Kidney (tissue), 13 donors: ENCODE measurements at regions not wholly inside any gene's neighbourhood (a gene's known extent, or its start where the extent isn't known, plus 50 kb on each side); places are given as distances from the start of the nearest gene placed in this dataset.

ENCODE experiments used
- DNase-seq, 5 donors: peaks; one replicate each; pipeline ENCODE4 v3.0.0-alpha.2; 2013 to 2020
- FAIRE-seq: peaks from 2 replicates; lab custom pipeline; 2012; peaks lifted over from hg19 to GRCh38; lab: Jason Lieb, UNC
- H3K27ac ChIP-seq, 2 donors: one replicate each; pipeline ENCODE4 v1.7.0; 2013; ENCODE audit warnings: low read depth in 2 of 2, low read length in 2 of 2, inconsistent platforms in 1 of 2
- H3K27me3 ChIP-seq: one replicate; pipeline ENCODE4 v1.7.1; 2013; ENCODE audit warnings: low read length, inconsistent platforms; ENCODE audit not compliant: control insufficient read depth, insufficient read depth
- H3K36me3 ChIP-seq, 3 donors: one replicate each; pipeline versions ENCODE4 v1.7.0 to v1.7.1; 2013; ENCODE audit warnings: low read length in 3 of 3, control low read depth in 1 of 3, inconsistent platforms in 1 of 3; ENCODE audit not compliant: insufficient read depth in 3 of 3, control insufficient read depth in 2 of 3
- H3K4me1 ChIP-seq, 3 donors: one replicate each; pipeline versions ENCODE4 v1.7.0 to v1.7.1; 2013; ENCODE audit warnings: low read length in 3 of 3, inconsistent platforms in 1 of 3, low read depth in 1 of 3; ENCODE audit not compliant: control insufficient read depth in 2 of 3, insufficient read depth in 2 of 3
- H3K4me3 ChIP-seq, 3 donors: one replicate each; pipeline versions ENCODE4 v1.7.0 to v1.8.1; 2013; ENCODE audit warnings: low read length in 3 of 3, control low read depth in 1 of 3, inconsistent platforms in 1 of 3
- H3K9ac ChIP-seq, 3 donors: one replicate each; pipeline versions ENCODE4 v1.7.0 to v1.7.1; 2013; ENCODE audit warnings: low read length in 3 of 3, control low read depth in 1 of 3, inconsistent platforms in 1 of 3
- H3K9me3 ChIP-seq, 3 donors: one replicate each; pipeline versions ENCODE4 v1.7.0 to v1.7.1; 2013; ENCODE audit warnings: low read length in 3 of 3, control low read depth in 1 of 3, inconsistent platforms in 1 of 3; ENCODE audit not compliant: control insufficient read depth in 2 of 3, insufficient read depth in 1 of 3
- intact Hi-C: fragments of 100-400 bp; cut with DNase I; formaldehyde crosslinking; loops from one replicate; pipeline ENCODE4 v1.11.1; 2022
- TF ChIP-seq, protein P1 (sequence below): IDR thresholded peaks from 3 replicates; pipeline ENCODE4 v1.5.1; 2012; ENCODE audit warnings: mild to moderate bottlenecking, moderate library complexity, borderline replicate concordance; ENCODE audit not compliant: insufficient read depth; ENCODE audit errors: extremely low read depth
- donor health status: control.
- donor health status: control.
- donor health status: control.
- donor health status: control.
- donor health status: control.
- donor health status: DM: yes; HTN: yes; CAD: no.
- donor health status: Normal renal cell carcinoma (clear cell type).

DNA sequence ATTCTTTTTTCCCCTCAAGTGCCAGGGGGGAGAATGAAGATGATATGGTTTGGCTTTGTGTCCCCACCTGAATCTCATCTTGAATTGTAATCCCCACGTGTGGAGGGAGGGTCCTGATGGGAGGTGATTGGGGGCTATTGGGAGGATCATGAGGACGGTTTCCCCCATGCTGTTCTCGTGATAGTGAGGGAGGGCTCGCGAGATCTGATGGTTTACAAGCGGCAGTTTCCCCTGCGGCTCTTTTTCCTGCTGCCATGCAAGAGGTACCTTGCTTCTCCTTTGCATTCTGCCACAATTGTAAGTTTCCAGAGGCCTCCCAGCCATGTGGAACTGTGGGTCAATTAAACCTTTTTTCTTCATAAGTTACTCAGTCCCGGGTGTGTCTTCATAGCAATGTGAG is 173.7 kb downstream of the CAND1 start:
- Histone ChIP-seq H3K4me1 (peaks cover 0 to 15% (median 13%) of the 10 kb centered on the region in 3 donors), H3K9ac (no peak overlapping the region), H3K4me3 (peak overlapping the region in 1 of 3 donors; percentile 39), H3K36me3 (no peaks in the 10 kb centered on the region), H3K27ac (no peak overlapping the region), H3K9me3 (no peaks in the 10 kb centered on the region), H3K27me3 (no peaks in the 10 kb centered on the region)
- DNase-seq (peak in 2 of 5 donors; percentile 15 to 17), FAIRE-seq (no peak)
- intact Hi-C loops = no loop called here
- TF ChIP-seq, protein P1, sequence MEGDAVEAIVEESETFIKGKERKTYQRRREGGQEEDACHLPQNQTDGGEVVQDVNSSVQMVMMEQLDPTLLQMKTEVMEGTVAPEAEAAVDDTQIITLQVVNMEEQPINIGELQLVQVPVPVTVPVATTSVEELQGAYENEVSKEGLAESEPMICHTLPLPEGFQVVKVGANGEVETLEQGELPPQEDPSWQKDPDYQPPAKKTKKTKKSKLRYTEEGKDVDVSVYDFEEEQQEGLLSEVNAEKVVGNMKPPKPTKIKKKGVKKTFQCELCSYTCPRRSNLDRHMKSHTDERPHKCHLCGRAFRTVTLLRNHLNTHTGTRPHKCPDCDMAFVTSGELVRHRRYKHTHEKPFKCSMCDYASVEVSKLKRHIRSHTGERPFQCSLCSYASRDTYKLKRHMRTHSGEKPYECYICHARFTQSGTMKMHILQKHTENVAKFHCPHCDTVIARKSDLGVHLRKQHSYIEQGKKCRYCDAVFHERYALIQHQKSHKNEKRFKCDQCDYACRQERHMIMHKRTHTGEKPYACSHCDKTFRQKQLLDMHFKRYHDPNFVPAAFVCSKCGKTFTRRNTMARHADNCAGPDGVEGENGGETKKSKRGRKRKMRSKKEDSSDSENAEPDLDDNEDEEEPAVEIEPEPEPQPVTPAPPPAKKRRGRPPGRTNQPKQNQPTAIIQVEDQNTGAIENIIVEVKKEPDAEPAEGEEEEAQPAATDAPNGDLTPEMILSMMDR = no peak

- Histone ChIP-seq H3K4me1 (peaks cover 0 to 15% (median 13%) of the 10 kb centered on the region in 3 donors), H3K27me3 (no peaks in the 10 kb centered on the region), H3K27ac (no peak overlapping the region), H3K9ac (no peak overlapping the region), H3K4me3 (no peak overlapping the region), H3K9me3 (no peaks in the 10 kb centered on the region), H3K36me3 (no peaks in the 10 kb centered on the region)
- TF ChIP-seq, protein P1 = no peak
- DNase-seq (no peak), FAIRE-seq (no peak)
- intact Hi-C loops = no loop called here
Measured at GRCh38 chr12:67444542-67444941, 175.4 kb downstream of the CAND1 start.

DNA sequence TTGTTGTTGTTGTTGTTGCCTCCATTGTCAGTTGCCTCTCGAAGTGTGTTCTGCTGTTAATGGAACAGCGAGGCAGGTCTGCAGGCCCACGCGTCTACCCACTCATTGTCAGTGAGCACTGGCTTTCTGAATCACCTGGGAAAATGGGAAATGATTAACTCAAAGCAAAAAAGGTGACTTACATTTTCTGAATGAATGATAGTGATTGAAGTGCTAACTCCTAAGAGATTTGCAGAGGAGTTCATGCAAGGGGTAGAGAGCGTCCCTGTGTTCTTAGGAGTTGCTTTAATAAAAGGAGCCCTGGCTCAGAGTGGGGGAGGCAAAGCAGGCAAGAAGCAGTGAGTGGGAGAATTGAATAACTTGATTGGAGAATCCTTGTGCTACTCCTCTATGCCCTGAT is 177.6 kb downstream of the CAND1 start:
- Histone ChIP-seq H3K27me3 (no peaks in the 10 kb centered on the region), H3K4me3 (no peak overlapping the region), H3K4me1 (peaks cover 0 to 10% (median 9%) of the 10 kb centered on the region in 3 donors), H3K9ac (no peak overlapping the region), H3K9me3 (no peaks in the 10 kb centered on the region), H3K27ac (no peak overlapping the region), H3K36me3 (no peaks in the 10 kb centered on the region)
- DNase-seq (no peak), FAIRE-seq (no peak)
- intact Hi-C loops = no loop called here
- TF ChIP-seq, protein P1 = no peak

DNA sequence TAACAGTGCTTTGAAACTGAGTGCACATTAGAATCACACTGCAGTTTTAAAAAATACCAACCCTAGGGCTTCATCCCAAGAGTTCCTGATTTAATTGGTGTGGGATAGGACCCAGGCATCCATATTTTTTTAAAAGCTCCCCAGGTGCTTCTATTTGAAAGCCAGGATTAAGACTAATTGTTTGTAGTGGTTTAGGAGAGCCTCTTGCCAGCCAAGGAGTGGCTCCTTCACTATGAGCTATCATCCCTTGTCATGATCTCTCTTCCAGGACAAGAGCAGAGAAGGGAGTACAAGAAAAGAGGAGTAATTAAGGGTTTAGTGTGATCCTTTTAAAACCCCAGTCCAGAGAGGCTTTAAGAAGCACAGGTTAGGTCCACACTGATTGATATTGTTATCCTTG is 178.0 kb downstream of the CAND1 start:
- intact Hi-C loops = no loop called here
- Histone ChIP-seq H3K27ac (no peak overlapping the region), H3K27me3 (no peaks in the 10 kb centered on the region), H3K4me3 (no peak overlapping the region), H3K9me3 (no peaks in the 10 kb centered on the region), H3K36me3 (no peaks in the 10 kb centered on the region), H3K4me1 (peaks cover 0 to 9% (median 8%) of the 10 kb centered on the region in 3 donors), H3K9ac (no peak overlapping the region)
- FAIRE-seq = no peak
- TF ChIP-seq, protein P1 = no peak
- no peak for DNase-seq
